NCI-H2196 (cell line): ENCODE measurements at regions not wholly inside any gene's neighbourhood (a gene's known extent, or its start where the extent isn't known, plus 50 kb on each side); places are given as distances from the start of the nearest gene placed in this dataset.
A peak's percentile ranks its signal among the peaks of the same experiment; 100 is the strongest.

ENCODE experiments used
- DNase-seq: peaks from one replicate; lab custom pipeline; 2025; ENCODE audit not compliant: unreplicated experiment; lab: John Stamatoyannopoulos, UW

- DNase-seq = no peak
These were observed 139.9 kb downstream of the LACC1 start for GRCh38 chr13:44019651-44020050.

- DNase-seq = no peak
These were observed 141.7 kb downstream of the LACC1 start for GRCh38 chr13:44021422-44021821.

- DNase-seq = no peak
These were observed 142.5 kb downstream of the LACC1 start for GRCh38 chr13:44022196-44022595.

GRCh38 chr13:44024167-44024845 lies 144.6 kb downstream of the LACC1 start:
- DNase-seq = no peak

GRCh38 chr13:44024846-44025195 lies 145.1 kb downstream of the LACC1 start:
- no peak for DNase-seq

GRCh38 chr13:44026194-44026593 lies 146.5 kb downstream of the LACC1 start:
- no peak for DNase-seq

- DNase-seq = no peak
These were observed 149.0 kb downstream of the LACC1 start for GRCh38 chr13:44028734-44029133.

- no peak for DNase-seq
These were observed 150.9 kb downstream of the LACC1 start for GRCh38 chr13:44030615-44031014.

GRCh38 chr13:44031555-44031954 lies 151.9 kb downstream of the LACC1 start:
- no peak for DNase-seq

- no peak for DNase-seq
These were observed 153.1 kb downstream of the LACC1 start for GRCh38 chr13:44032802-44033201.

GRCh38 chr13:44035400-44035799 lies 155.7 kb downstream of the LACC1 start:
- DNase-seq = no peak

- no peak for DNase-seq
These were observed 160.5 kb downstream of the LACC1 start for GRCh38 chr13:44040070-44040817.

- DNase-seq = no peak
These were observed 161.1 kb downstream of the LACC1 start for GRCh38 chr13:44040818-44041100.

GRCh38 chr13:44044547-44045179 lies 165.0 kb downstream of the LACC1 start:
- DNase-seq = no peak

GRCh38 chr13:44045180-44045562 lies 165.5 kb downstream of the LACC1 start:
- DNase-seq = peak; percentile 26

GRCh38 chr13:44046428-44046827 lies 166.7 kb downstream of the LACC1 start:
- no peak for DNase-seq

- no peak for DNase-seq
These were observed 168.6 kb downstream of the LACC1 start for GRCh38 chr13:44048326-44048725.

- peak; percentile 23 for DNase-seq
These were observed 169.6 kb downstream of the LACC1 start for GRCh38 chr13:44049081-44049945.

- DNase-seq = peak; percentile 7
These were observed 170.9 kb downstream of the LACC1 start for GRCh38 chr13:44050450-44051063.

- no peak for DNase-seq
These were observed 171.7 kb downstream of the LACC1 start for GRCh38 chr13:44051405-44051804.
